ENCODE measurements at regions not wholly inside any gene's neighbourhood (a gene's known extent, or its start where the extent isn't known, plus 50 kb on each side); places are given as distances from the start of the nearest gene placed in this dataset.

GRCh38 chr11:116357784-116358544 is 414.8 kb downstream of the BUD13 start:
- no peaks in the 10 kb centered on the region for H3K9me3 ChIP-seq (ENCODE audit: control insufficient read depth, insufficient read depth, low read length)
- H3K4me3 ChIP-seq (ENCODE audit: low read length): no peak overlapping the region
- H3K79me2 ChIP-seq (ENCODE audit: control insufficient read depth, low read length): no peaks in the 10 kb centered on the region
- H3K27me3 ChIP-seq (ENCODE audit: control insufficient read depth, low read length): peaks cover 20% of the 10 kb centered on the region
- no peaks in the 10 kb centered on the region for H3K9me2 ChIP-seq (replicated peaks; ENCODE audit: control insufficient read depth, low read length)
- H3K4me2 ChIP-seq (ENCODE audit: low read length): no peak overlapping the region
- H3K36me3 ChIP-seq (ENCODE audit: control insufficient read depth, low read length): no peaks in the 10 kb centered on the region
- no peaks in the 10 kb centered on the region for H4K20me1 ChIP-seq (ENCODE audit: control insufficient read depth, insufficient read depth, low read depth, low read length)
- TF ChIP-seq EZH2phosphoT487 (IDR thresholded peaks at IDR 0.05; ENCODE audit: borderline replicate concordance, low read length): no peak
- peak; percentile 67 for TF ChIP-seq CTCF (IDR thresholded peaks at IDR 0.05; ENCODE audit: low read depth, low read length, poor library complexity, severe bottlenecking)
- no peak overlapping the region for H3K27ac ChIP-seq (ENCODE audit: low read depth, low read length)
- H3K4me1 ChIP-seq (ENCODE audit: control insufficient read depth, low read length): peaks cover 8% of the 10 kb centered on the region
- H3F3A ChIP-seq (ENCODE audit: control insufficient read depth, insufficient read depth): no peaks in the 10 kb centered on the region

GRCh38 chr11:116356451-116356850 is 416.3 kb downstream of the BUD13 start:
- no peak overlapping the region for H3K4me2 ChIP-seq (ENCODE audit: low read length)
- no peak overlapping the region for H3K4me3 ChIP-seq (ENCODE audit: low read length)
- TF ChIP-seq EZH2phosphoT487 (IDR thresholded peaks at IDR 0.05; ENCODE audit: borderline replicate concordance, low read length): no peak
- no peak for TF ChIP-seq CTCF (IDR thresholded peaks at IDR 0.05; ENCODE audit: low read depth, low read length, poor library complexity, severe bottlenecking)
- no peaks in the 10 kb centered on the region for H3K9me3 ChIP-seq (ENCODE audit: control insufficient read depth, insufficient read depth, low read length)
- no peaks in the 10 kb centered on the region for H3K79me2 ChIP-seq (ENCODE audit: control insufficient read depth, low read length)
- H3K27ac ChIP-seq (ENCODE audit: low read depth, low read length): no peak overlapping the region
- H3K9me2 ChIP-seq (replicated peaks; ENCODE audit: control insufficient read depth, low read length): no peaks in the 10 kb centered on the region
- H3F3A ChIP-seq (ENCODE audit: control insufficient read depth, insufficient read depth): no peaks in the 10 kb centered on the region
- no peaks in the 10 kb centered on the region for H3K36me3 ChIP-seq (ENCODE audit: control insufficient read depth, low read length)
- peaks cover 23% of the 10 kb centered on the region for H3K4me1 ChIP-seq (ENCODE audit: control insufficient read depth, low read length)
- peaks cover 12% of the 10 kb centered on the region; the same call in 1 of the 2 replicates for H3K27me3 ChIP-seq (ENCODE audit: control insufficient read depth, low read length)
- H4K20me1 ChIP-seq (ENCODE audit: control insufficient read depth, insufficient read depth, low read depth, low read length): no peaks in the 10 kb centered on the region

GRCh38 chr11:116355104-116355503 is 417.7 kb downstream of the BUD13 start:
- Histone ChIP-seq H3K9me2 (replicated peaks; ENCODE audit: control insufficient read depth, low read length) (no peaks in the 10 kb centered on the region), H3K4me2 (ENCODE audit: low read length) (no peak overlapping the region), H3F3A (ENCODE audit: control insufficient read depth, insufficient read depth) (no peaks in the 10 kb centered on the region), H3K4me1 (ENCODE audit: control insufficient read depth, low read length) (peaks cover 31% of the 10 kb centered on the region), H3K79me2 (ENCODE audit: control insufficient read depth, low read length) (no peaks in the 10 kb centered on the region), H3K27ac (ENCODE audit: low read depth, low read length) (no peak overlapping the region), H3K9me3 (ENCODE audit: control insufficient read depth, insufficient read depth, low read length) (no peaks in the 10 kb centered on the region), H3K27me3 (ENCODE audit: control insufficient read depth, low read length) (peaks cover 5% of the 10 kb centered on the region; the same call in 1 of the 2 replicates), H3K36me3 (ENCODE audit: control insufficient read depth, low read length) (no peaks in the 10 kb centered on the region), H3K4me3 (ENCODE audit: low read length) (no peak overlapping the region), H4K20me1 (ENCODE audit: control insufficient read depth, insufficient read depth, low read depth, low read length) (no peaks in the 10 kb centered on the region)
- TF ChIP-seq CTCF (IDR thresholded peaks at IDR 0.05; ENCODE audit: low read depth, low read length, poor library complexity, severe bottlenecking): no peak
- no peak for TF ChIP-seq EZH2phosphoT487 (IDR thresholded peaks at IDR 0.05; ENCODE audit: borderline replicate concordance, low read length)

Data from DOHH2 (cell line).